NB4 (cell line): ENCODE measurements at regions not wholly inside any gene's neighbourhood (a gene's known extent, or its start where the extent isn't known, plus 50 kb on each side); places are given as distances from the start of the nearest gene placed in this dataset.

Experiments used
- DNase-seq: peaks from one replicate; pipeline ENCODE4 v3.0.0; 2010; ENCODE audit warnings: low read depth
- H3K4me3 ChIP-seq: one replicate; pipeline ENCODE4 v1.5.1; 2011; ENCODE audit warnings: mild to moderate bottlenecking, low read depth, low read length, moderate library complexity
- CTCF ChIP-seq: IDR thresholded peaks from one replicate; pipeline ENCODE4 v1.5.1; 2012; ENCODE audit warnings: low read depth, low read length
- MAX ChIP-seq: IDR thresholded peaks from 2 replicates; pipeline ENCODE4 v1.6.1; 2011; ENCODE audit warnings: low read depth, low read length
- MYC ChIP-seq: IDR thresholded peaks from 2 replicates; pipeline ENCODE4 v1.6.1; 2011; ENCODE audit warnings: low read depth, low read length
- POLR2A ChIP-seq: IDR thresholded peaks from 2 replicates; pipeline ENCODE4 v1.6.1; 2011; ENCODE audit warnings: mild to moderate bottlenecking; ENCODE audit not compliant: insufficient read length; ENCODE audit errors: extremely low read depth

- H3K4me3 ChIP-seq, result no peak overlapping the region
- no peak for TF ChIP-seq MYC
- TF ChIP-seq POLR2A, result no peak
- no peak for TF ChIP-seq CTCF
- TF ChIP-seq MAX, result no peak
- no peak for DNase-seq
Observed at GRCh38 chr5:105806596-105806995, 1864.1 kb downstream of the EFNA5 start.

- H3K4me3 ChIP-seq, result no peak overlapping the region
- DNase-seq, result no peak
- no peak for TF ChIP-seq POLR2A
- no peak for TF ChIP-seq MYC
- TF ChIP-seq MAX, result no peak
- TF ChIP-seq CTCF, result no peak
Observed at GRCh38 chr5:105803431-105803830, 1867.3 kb downstream of the EFNA5 start.

GRCh38 chr5:105794578-105794977 lies 1876.2 kb downstream of the EFNA5 start:
- no peak for DNase-seq
- TF ChIP-seq MAX (no peak), MYC (no peak), POLR2A (no peak), CTCF (no peak)
- no peak overlapping the region for H3K4me3 ChIP-seq

- DNase-seq, result no peak
- TF ChIP-seq MYC (no peak), CTCF (no peak), POLR2A (no peak), MAX (no peak)
Observed at GRCh38 chr5:105789246-105789645, 1881.5 kb downstream of the EFNA5 start.

GRCh38 chr5:105783811-105784210 lies 1886.9 kb downstream of the EFNA5 start:
- no peak overlapping the region for H3K4me3 ChIP-seq
- TF ChIP-seq POLR2A, result no peak
- TF ChIP-seq MAX, result no peak
- no peak for TF ChIP-seq CTCF
- no peak for TF ChIP-seq MYC
- no peak for DNase-seq

More at GRCh38 chr5:105789246-105789645, 1881.5 kb downstream of the EFNA5 start:
- H3K4me3 ChIP-seq, result no peak overlapping the region

GRCh38 chr5:105782501-105782900 lies 1888.2 kb downstream of the EFNA5 start:
- DNase-seq, result no peak
- TF ChIP-seq POLR2A, result no peak
- TF ChIP-seq MAX, result no peak
- H3K4me3 ChIP-seq, result no peak overlapping the region
